Smooth muscle cell (in vitro differentiated cells): ENCODE measurements at regions not wholly inside any gene's neighbourhood (a gene's known extent, or its start where the extent isn't known, plus 50 kb on each side); places are given as distances from the start of the nearest gene placed in this dataset.

Source experiments
- DNase-seq: peaks from one replicate; lab custom pipeline; 2025; ENCODE audit not compliant: unreplicated experiment; lab: John Stamatoyannopoulos, UW
- H2AFZ ChIP-seq: fragments of 200-600 bp; sonication (generic); 2 replicates; pipeline ENCODE4 v1.6.0; 2016; ENCODE audit warnings: antibody characterized with exemption, low read depth, mild to moderate bottlenecking
- H3F3A ChIP-seq: fragments of 200-600 bp; sonication (generic); 2 replicates; pipeline ENCODE4 v1.6.0; 2017; ENCODE audit warnings: antibody characterized with exemption, low read depth
- H3K27ac ChIP-seq: fragments of 200-600 bp; sonication (generic); 2 replicates; pipeline ENCODE4 v1.5.1; 2016; ENCODE audit warnings: low read depth, mild to moderate bottlenecking
- H3K27me3 ChIP-seq: fragments of 200-600 bp; sonication (generic); 2 replicates; pipeline ENCODE4 v1.6.1; 2016; ENCODE audit warnings: low read depth, mild to moderate bottlenecking
- H3K36me3 ChIP-seq: fragments of 200-600 bp; sonication (generic); 2 replicates; pipeline ENCODE4 v1.5.1; 2016; ENCODE audit warnings: low read depth
- H3K4me1 ChIP-seq: fragments of 200-600 bp; sonication (generic); 2 replicates; pipeline ENCODE4 v1.5.1; 2016; ENCODE audit warnings: low read depth
- H3K4me2 ChIP-seq: fragments of 200-600 bp; sonication (generic); 2 replicates; pipeline ENCODE4 v1.6.0; 2016; ENCODE audit warnings: mild to moderate bottlenecking
- H3K4me3 ChIP-seq: fragments of 200-600 bp; sonication (generic); 2 replicates; pipeline ENCODE4 v1.5.1; 2016; ENCODE audit warnings: mild to moderate bottlenecking
- H3K79me2 ChIP-seq: fragments of 200-600 bp; sonication (generic); 2 replicates; pipeline ENCODE4 v1.6.0; 2016; ENCODE audit warnings: low read depth, mild to moderate bottlenecking
- H3K9ac ChIP-seq: fragments of 200-600 bp; sonication (generic); 2 replicates; pipeline ENCODE4 v1.6.0; 2016; ENCODE audit warnings: low read depth
- H3K9me3 ChIP-seq: fragments of 200-600 bp; sonication (generic); replicated peaks from 2 replicates; pipeline ENCODE4 v1.5.1; 2016; ENCODE audit warnings: low read depth
- H4K20me1 ChIP-seq: fragments of 200-600 bp; sonication (generic); 2 replicates; pipeline ENCODE4 v1.6.0; 2016; ENCODE audit warnings: low read depth
- CTCF ChIP-seq: fragments of 200-600 bp; sonication (generic); IDR thresholded peaks from 2 replicates; pipeline ENCODE4 v1.5.1; 2017; ENCODE audit warnings: borderline replicate concordance, mild to moderate bottlenecking, antibody characterized with exemption; ENCODE audit not compliant: insufficient read depth, poor library complexity, severe bottlenecking
- WGBS: methylation state at CpG from one replicate; pipeline ENCODE4 v1.1.7; 2016; ENCODE audit warnings: low lambda C conversion rate; 5-methylcytosine and 5-hydroxymethylcytosine counted together

GRCh38 chr6:67287566-67287965, 1347.5 kb upstream of the ADGRB3 start:
- no peak overlapping the region for H3K4me3 ChIP-seq
- DNase-seq, result no peak
- H4K20me1 ChIP-seq, result no peaks in the 10 kb centered on the region
- H3K9me3 ChIP-seq, result no peaks in the 10 kb centered on the region
- no peak overlapping the region for H2AFZ ChIP-seq
- no peaks in the 10 kb centered on the region for H3K79me2 ChIP-seq
- H3K27ac ChIP-seq, result no peak overlapping the region
- H3K4me2 ChIP-seq, result no peak overlapping the region
- no peaks in the 10 kb centered on the region for H3K36me3 ChIP-seq
- H3K27me3 ChIP-seq, result no peaks in the 10 kb centered on the region
- no peaks in the 10 kb centered on the region for H3K4me1 ChIP-seq
- no peak for TF ChIP-seq CTCF
- H3F3A ChIP-seq, result no peaks in the 10 kb centered on the region
- no peak overlapping the region for H3K9ac ChIP-seq

GRCh38 chr6:67285770-67286495, 1349.1 kb upstream of the ADGRB3 start:
- Histone ChIP-seq H3K9me3 (no peaks in the 10 kb centered on the region), H3K27me3 (no peaks in the 10 kb centered on the region), H3K4me1 (no peaks in the 10 kb centered on the region), H2AFZ (no peak overlapping the region), H4K20me1 (no peaks in the 10 kb centered on the region), H3K79me2 (no peaks in the 10 kb centered on the region), H3K9ac (no peak overlapping the region), H3F3A (no peaks in the 10 kb centered on the region), H3K36me3 (no peaks in the 10 kb centered on the region), H3K27ac (no peak overlapping the region), H3K4me2 (no peak overlapping the region), H3K4me3 (no peak overlapping the region)
- no peak for TF ChIP-seq CTCF
- DNase-seq, result no peak

- no peaks in the 10 kb centered on the region for H3K27me3 ChIP-seq
- no peak overlapping the region for H3K9ac ChIP-seq
- H3K4me2 ChIP-seq, result no peak overlapping the region
- no peak for TF ChIP-seq CTCF
- no peak for DNase-seq
- no peaks in the 10 kb centered on the region for H3K36me3 ChIP-seq
- H3F3A ChIP-seq, result no peaks in the 10 kb centered on the region
- no peak overlapping the region for H2AFZ ChIP-seq
- no peak overlapping the region for H3K4me3 ChIP-seq
- no peaks in the 10 kb centered on the region for H3K79me2 ChIP-seq
- no peaks in the 10 kb centered on the region for H3K4me1 ChIP-seq
- 62% methylated on average over 2 of the region's 2 CpGs for WGBS
- H3K27ac ChIP-seq, result no peak overlapping the region
- H3K9me3 ChIP-seq, result no peaks in the 10 kb centered on the region
- no peaks in the 10 kb centered on the region for H4K20me1 ChIP-seq
Measured at GRCh38 chr6:67277312-67277711, 1357.8 kb upstream of the ADGRB3 start.
